SK-N-MC (cell line): ENCODE measurements at regions not wholly inside any gene's neighbourhood (a gene's known extent, or its start where the extent isn't known, plus 50 kb on each side); places are given as distances from the start of the nearest gene placed in this dataset.

Source experiments
- EZH2 ChIP-seq: fragments of 200-600 bp; sonication (generic); IDR thresholded peaks from one replicate; pipeline ENCODE4 v1.6.1; 2017; ENCODE audit warnings: antibody characterized with exemption
- POLR2AphosphoS5 ChIP-seq: IDR thresholded peaks from 2 replicates; pipeline ENCODE4 v1.6.1; 2012; ENCODE audit warnings: mild to moderate bottlenecking, low read depth, low read length, borderline replicate concordance

- no peak for TF ChIP-seq POLR2AphosphoS5
- TF ChIP-seq EZH2 = no peak
Observed at GRCh38 chr2:193590831-193591230, 1396.1 kb upstream of the TMEFF2 start.
